CD4-positive, alpha-beta memory T cell (primary cell): ENCODE measurements at regions not wholly inside any gene's neighbourhood (a gene's known extent, or its start where the extent isn't known, plus 50 kb on each side); places are given as distances from the start of the nearest gene placed in this dataset.
"Not testable (repeated sequence)": the region's sequence is repeated elsewhere in the genome, so short reads cannot be mapped to it uniquely, and the experiment has no call there.

ENCODE experiments used
- CTCF ChIA-PET: fragments of 350-600 bp; sonication (Branson Sonifier 250); formaldehyde crosslinking; loops from one replicate; lab custom pipeline; 2021; ENCODE audit warnings: inconsistent platforms; ENCODE audit not compliant: partially characterized antibody; lab: Charles Lee
- POLR2A ChIA-PET: fragments of 350-600 bp; sonication (Branson Sonifier 250); formaldehyde crosslinking; loops from one replicate; lab custom pipeline; 2021; ENCODE audit not compliant: partially characterized antibody; lab: Charles Lee
- DNase-seq, 5 donors: peaks; one replicate each; pipeline versions ENCODE4 v3.0.0 to v3.0.0-alpha.2; 2020 to 2022; ENCODE audit warnings: mixed read lengths in 1 of 5
- H3K27ac ChIP-seq: one replicate; pipeline ENCODE4 v1.7.0; 2013; ENCODE audit warnings: low read depth, low read length
- H3K27me3 ChIP-seq: 2 replicates; pipeline ENCODE4 v1.7.0; 2013; ENCODE audit warnings: mild to moderate bottlenecking, low read length, moderate library complexity; ENCODE audit not compliant: insufficient read depth
- H3K36me3 ChIP-seq: 2 replicates; pipeline ENCODE4 v1.7.0; 2013; ENCODE audit warnings: mild to moderate bottlenecking, low read length, moderate library complexity; ENCODE audit not compliant: insufficient read depth
- H3K4me1 ChIP-seq: 2 replicates; pipeline ENCODE4 v1.7.0; 2013; ENCODE audit warnings: mild to moderate bottlenecking, low read length, moderate library complexity; ENCODE audit not compliant: insufficient read depth
- H3K4me3 ChIP-seq, 2 donors: one replicate each; pipeline ENCODE4 v1.7.0; 2013; ENCODE audit warnings: low read length in 2 of 2, mild to moderate bottlenecking in 1 of 2
- H3K9me3 ChIP-seq, 2 donors: one replicate each; pipeline ENCODE4 v1.7.0; 2013; ENCODE audit warnings: low read length in 2 of 2, control low read depth in 1 of 2; ENCODE audit not compliant: control insufficient read depth in 1 of 2
- H3K27ac Mint-ChIP-seq, 7 donors: one replicate each; pipeline ENCODE4 v1.8.0; 2020 to 2021; ENCODE audit warnings: mixed read lengths in 7 of 7, mild to moderate bottlenecking in 6 of 7, inconsistent platforms in 3 of 7, moderate library complexity in 3 of 7
- H3K27me3 Mint-ChIP-seq, 2 donors: one replicate each; pipeline ENCODE4 v1.8.0; 2020 to 2021; ENCODE audit warnings: mixed read lengths in 2 of 2
- H3K36me3 Mint-ChIP-seq, 2 donors: one replicate each; pipeline ENCODE4 v1.8.0; 2020 to 2021; ENCODE audit warnings: mixed read lengths in 2 of 2, inconsistent platforms in 1 of 2, mild to moderate bottlenecking in 1 of 2
- H3K4me1 Mint-ChIP-seq, 4 donors: one replicate each; pipeline ENCODE4 v1.8.0; 2020 to 2021; ENCODE audit warnings: mixed read lengths in 4 of 4, mild to moderate bottlenecking in 1 of 4
- H3K4me3 Mint-ChIP-seq, 8 donors: one replicate each; pipeline ENCODE4 v1.8.0; 2020 to 2021; ENCODE audit warnings: mixed read lengths in 8 of 8, mild to moderate bottlenecking in 7 of 8, moderate library complexity in 6 of 8, inconsistent platforms in 3 of 8
- H3K9me3 Mint-ChIP-seq, 8 donors: one replicate each; pipeline ENCODE4 v1.8.0; 2020 to 2021; ENCODE audit warnings: mixed read lengths in 8 of 8, mild to moderate bottlenecking in 5 of 8, inconsistent platforms in 3 of 8, moderate library complexity in 1 of 8
- intact Hi-C: fragments of 100-400 bp; cut with micrococcal nuclease; formaldehyde crosslinking; loops from one replicate; pipeline ENCODE4 v1.15.1; 2023

- H3K27ac Mint-ChIP-seq: not testable (repeated sequence)
These were observed 81.1 kb upstream of the USP24 start for GRCh38 chr1:55296247-55296646.

DNA sequence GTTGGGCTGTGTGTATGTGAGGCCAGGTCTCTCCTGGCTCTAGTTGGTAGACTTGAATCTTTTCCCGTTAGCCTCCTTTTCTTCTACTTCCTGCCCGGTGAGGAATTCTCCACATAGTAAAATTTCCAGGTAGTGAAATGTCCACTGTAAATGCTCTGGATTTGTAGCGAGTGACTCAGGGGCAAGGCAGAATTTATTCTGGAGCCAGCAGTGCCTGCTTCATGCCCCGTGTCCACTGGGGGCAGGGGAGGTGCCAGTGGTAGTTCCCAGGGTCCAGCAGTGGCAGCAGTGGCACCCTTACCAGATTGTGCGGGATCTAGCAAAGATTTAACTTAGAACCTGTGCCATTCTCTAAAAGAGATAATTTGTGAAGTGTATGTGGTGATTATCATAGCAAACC lies 74.5 kb upstream of the USP24 start:
- Histone ChIP-seq H3K27me3 (no peaks in the 10 kb centered on the region), H3K36me3 (no peaks in the 10 kb centered on the region), H3K9me3 (no peaks in the 10 kb centered on the region), H3K4me3 (no peak overlapping the region), H3K4me1 (no peaks in the 10 kb centered on the region), H3K27ac (no peak overlapping the region)
- H3K4me3 Mint-ChIP-seq: no peak overlapping the region
- peaks cover 6 to 24% of the 10 kb centered on the region in 2 donors for H3K27me3 Mint-ChIP-seq
- CTCF ChIA-PET: no interaction called here
- no peaks in the 10 kb centered on the region for H3K36me3 Mint-ChIP-seq
- H3K4me1 Mint-ChIP-seq: no peaks in the 10 kb centered on the region
- intact Hi-C loops: no loop called here
- H3K9me3 Mint-ChIP-seq: peaks cover 0 to 4% (median under 1%) of the 10 kb centered on the region in 8 donors
- H3K27ac Mint-ChIP-seq: no peak overlapping the region
- no peak for DNase-seq
- POLR2A ChIA-PET: no interaction called here

More at GRCh38 chr1:55296247-55296646, 81.1 kb upstream of the USP24 start:
- DNase-seq, H3K9me3 ChIP-seq, H3K4me3 Mint-ChIP-seq, intact Hi-C loops, POLR2A ChIA-PET, H3K4me1 ChIP-seq, H3K36me3 ChIP-seq, H3K4me1 Mint-ChIP-seq, H3K27me3 ChIP-seq, H3K4me3 ChIP-seq, CTCF ChIA-PET, H3K27ac ChIP-seq, H3K36me3 Mint-ChIP-seq: not testable (repeated sequence)
- H3K9me3 Mint-ChIP-seq: peaks cover 0 to 18% (median 7%) of the 10 kb centered on the region in 8 donors
- H3K27me3 Mint-ChIP-seq: peaks cover 3 to 24% of the 10 kb centered on the region in 2 donors

DNA sequence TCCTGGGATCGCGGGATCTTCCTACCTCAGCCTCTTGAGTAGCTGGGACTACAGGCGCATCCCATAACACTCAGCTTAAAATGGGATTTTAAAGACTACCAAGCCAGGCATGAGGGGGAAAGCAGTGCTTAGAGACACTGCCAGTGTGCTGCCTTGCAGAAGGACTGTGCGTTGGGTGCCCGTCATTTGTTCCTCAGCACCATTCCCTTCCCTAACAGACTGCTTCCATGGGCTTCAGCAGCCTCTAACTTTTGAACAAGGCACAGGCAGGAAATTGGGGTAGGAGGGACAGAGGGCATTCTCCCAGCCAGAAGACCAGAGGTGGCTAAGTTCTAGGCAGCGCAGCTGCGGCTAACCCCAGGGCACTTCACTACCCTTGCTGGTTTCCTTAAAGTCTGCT lies 73.9 kb upstream of the USP24 start:
- Mint-ChIP-seq H3K4me3 (no peak overlapping the region), H3K4me1 (no peaks in the 10 kb centered on the region), H3K9me3 (peaks cover 0 to 1% (median 0%) of the 10 kb centered on the region in 8 donors), H3K27me3 (peaks cover 6 to 22% of the 10 kb centered on the region in 2 donors), H3K27ac (no peak overlapping the region), H3K36me3 (no peaks in the 10 kb centered on the region)
- intact Hi-C loops: no loop called here
- H3K36me3 ChIP-seq: no peaks in the 10 kb centered on the region
- CTCF ChIA-PET: interaction anchor here (1.1 to 1.2 kb wide), 2 partner anchors 87 to 149 kb away, joined by 3 to 4 read pairs; no protein-coding TSS in a partner anchor
- H3K4me3 ChIP-seq: no peak overlapping the region
- H3K9me3 ChIP-seq: no peaks in the 10 kb centered on the region
- POLR2A ChIA-PET: no interaction called here
- H3K27ac ChIP-seq: no peak overlapping the region
- no peaks in the 10 kb centered on the region for H3K27me3 ChIP-seq
- DNase-seq: no peak
- no peaks in the 10 kb centered on the region for H3K4me1 ChIP-seq

GRCh38 chr1:55288245-55288644 lies 73.1 kb upstream of the USP24 start:
- POLR2A ChIA-PET: no interaction called here

DNA sequence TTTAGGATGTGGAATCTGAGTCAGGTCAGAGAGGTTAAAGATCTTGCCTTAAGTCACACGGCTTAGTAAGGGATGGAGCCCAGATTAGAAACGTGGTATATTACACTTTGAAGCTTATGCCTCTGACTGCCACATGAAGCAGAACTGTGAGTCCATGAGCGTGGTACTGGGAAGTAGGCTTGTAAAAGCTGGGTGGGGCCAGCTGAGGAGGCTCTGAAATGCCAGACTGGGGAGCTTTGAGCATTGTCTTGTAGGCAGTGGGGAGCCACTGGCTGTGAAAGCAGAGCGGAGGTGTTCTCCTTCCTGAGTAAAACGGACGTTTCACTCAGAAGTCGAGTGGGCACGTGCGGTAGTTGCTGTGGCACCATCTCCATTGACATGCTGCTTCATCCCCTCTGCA lies 72.6 kb upstream of the USP24 start:
- H3K27me3 Mint-ChIP-seq: peaks cover 4 to 15% of the 10 kb centered on the region in 2 donors
- no peaks in the 10 kb centered on the region for H3K27me3 ChIP-seq
- no peaks in the 10 kb centered on the region for H3K36me3 Mint-ChIP-seq
- no peak overlapping the region for H3K27ac ChIP-seq
- H3K9me3 Mint-ChIP-seq: no peaks in the 10 kb centered on the region
- no peaks in the 10 kb centered on the region for H3K36me3 ChIP-seq
- intact Hi-C loops: no loop called here
- POLR2A ChIA-PET: no interaction called here
- no peak for DNase-seq
- CTCF ChIA-PET: no interaction called here
- H3K27ac Mint-ChIP-seq: peak overlapping the region in 1 of 7 donors; percentile 1
- no peaks in the 10 kb centered on the region for H3K4me1 Mint-ChIP-seq
- no peaks in the 10 kb centered on the region for H3K9me3 ChIP-seq
- H3K4me3 ChIP-seq: no peak overlapping the region
- no peaks in the 10 kb centered on the region for H3K4me1 ChIP-seq
- peak overlapping the region in 4 of 8 donors; percentile 21 to 54 (median 34) for H3K4me3 Mint-ChIP-seq

More at GRCh38 chr1:55288245-55288644, 73.1 kb upstream of the USP24 start:
- no peaks in the 10 kb centered on the region for H3K36me3 Mint-ChIP-seq
- H3K4me3 ChIP-seq: no peak overlapping the region
- H3K4me1 Mint-ChIP-seq: no peaks in the 10 kb centered on the region
- H3K9me3 Mint-ChIP-seq: no peaks in the 10 kb centered on the region
- intact Hi-C loops: no loop called here
- H3K27me3 Mint-ChIP-seq: peaks cover 4 to 15% of the 10 kb centered on the region in 2 donors
- peak overlapping the region in 1 of 8 donors; percentile 10 for H3K4me3 Mint-ChIP-seq
- H3K9me3 ChIP-seq: no peaks in the 10 kb centered on the region
- no peak overlapping the region for H3K27ac Mint-ChIP-seq
- DNase-seq: no peak
- H3K27me3 ChIP-seq: no peaks in the 10 kb centered on the region
- H3K36me3 ChIP-seq: no peaks in the 10 kb centered on the region
- CTCF ChIA-PET: interaction anchor here (1.1 to 1.2 kb wide), 2 partner anchors 88 to 148 kb away, joined by 3 to 4 read pairs; no protein-coding TSS in a partner anchor
- no peak overlapping the region for H3K27ac ChIP-seq
- H3K4me1 ChIP-seq: no peaks in the 10 kb centered on the region

DNA sequence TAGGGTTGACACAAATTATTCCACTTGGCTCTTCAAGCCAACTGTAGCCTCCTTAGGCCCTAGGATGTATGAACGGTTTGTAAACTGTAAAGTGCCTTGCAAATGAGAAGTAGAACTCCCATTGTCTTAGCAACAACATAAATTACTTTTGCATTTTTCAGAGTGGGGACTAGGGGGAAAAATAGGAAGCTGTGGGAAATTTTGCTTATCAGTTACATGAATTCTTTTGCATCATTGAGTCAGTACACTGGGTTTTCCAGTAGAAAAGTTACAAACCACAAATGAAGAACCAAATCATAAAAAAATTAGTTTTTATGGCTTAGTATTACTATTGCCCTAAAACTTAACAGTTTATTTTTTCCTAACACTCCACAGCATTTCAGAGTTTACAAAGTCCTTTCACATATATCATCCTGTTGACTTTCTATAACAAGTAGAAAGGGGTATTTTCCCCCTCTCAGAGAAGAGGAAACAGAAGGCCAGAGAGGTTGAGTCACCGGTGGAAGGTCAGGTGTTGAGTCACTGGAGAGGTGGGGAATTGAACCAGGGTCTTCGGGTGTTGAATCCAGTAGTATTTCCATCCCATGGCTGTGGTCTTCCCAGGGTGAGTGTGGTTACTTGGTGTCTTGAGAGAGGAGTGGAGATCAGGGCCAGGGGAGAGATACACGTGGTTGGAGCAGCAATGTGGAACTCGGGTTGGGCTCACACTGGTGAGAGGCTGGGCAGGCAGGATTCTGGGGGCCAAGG lies 71.9 kb upstream of the USP24 start:
- peaks cover 3 to 15% of the 10 kb centered on the region in 2 donors for H3K27me3 Mint-ChIP-seq
- Histone ChIP-seq H3K27me3 (no peaks in the 10 kb centered on the region), H3K9me3 (no peaks in the 10 kb centered on the region), H3K27ac (no peak overlapping the region), H3K36me3 (no peaks in the 10 kb centered on the region), H3K4me1 (no peaks in the 10 kb centered on the region), H3K4me3 (no peak overlapping the region)
- no peaks in the 10 kb centered on the region for H3K36me3 Mint-ChIP-seq
- H3K9me3 Mint-ChIP-seq: no peaks in the 10 kb centered on the region
- CTCF ChIA-PET: no interaction called here
- POLR2A ChIA-PET: no interaction called here
- intact Hi-C loops: no loop called here
- no peaks in the 10 kb centered on the region for H3K4me1 Mint-ChIP-seq
- DNase-seq: no peak
- no peak overlapping the region for H3K27ac Mint-ChIP-seq
- peak overlapping the region in 1 of 8 donors; percentile 2 for H3K4me3 Mint-ChIP-seq

GRCh38 chr1:55285834-55286233 lies 70.7 kb upstream of the USP24 start:
- POLR2A ChIA-PET: no interaction called here
- peaks cover 2 to 14% of the 10 kb centered on the region in 2 donors for H3K27me3 Mint-ChIP-seq
- no peak overlapping the region for H3K27ac Mint-ChIP-seq
- no peaks in the 10 kb centered on the region for H3K4me1 Mint-ChIP-seq
- H3K36me3 Mint-ChIP-seq: no peaks in the 10 kb centered on the region
- Histone ChIP-seq H3K9me3 (no peaks in the 10 kb centered on the region), H3K27ac (no peak overlapping the region), H3K36me3 (no peaks in the 10 kb centered on the region), H3K4me3 (no peak overlapping the region), H3K27me3 (no peaks in the 10 kb centered on the region), H3K4me1 (no peaks in the 10 kb centered on the region)
- no peak for DNase-seq
- no peaks in the 10 kb centered on the region for H3K9me3 Mint-ChIP-seq
- no peak overlapping the region for H3K4me3 Mint-ChIP-seq
- CTCF ChIA-PET: interaction anchor here (2.1 kb wide), 1 partner anchor 1424 kb away, joined by 13 read pairs; no protein-coding TSS in a partner anchor
- intact Hi-C loops: no loop called here
